Peyer's patch (tissue), 4 donors: ENCODE measurements at regions not wholly inside any gene's neighbourhood (a gene's known extent, or its start where the extent isn't known, plus 50 kb on each side); places are given as distances from the start of the nearest gene placed in this dataset.

Experiments used
- CTCF ChIP-seq, 6 experiments: fragments of 450-650 bp in 4 of 6; fragments of 200-600 bp in 2 of 6; sonication (generic) in 1 of 6; IDR thresholded peaks; one replicate each; pipeline ENCODE4 v1.5.1; 2017 to 2019; ENCODE audit warnings: antibody characterized with exemption in 6 of 6, mild to moderate bottlenecking in 3 of 6, moderate library complexity in 1 of 6
- POLR2A ChIP-seq, 2 donors: fragments of 450-650 bp; IDR thresholded peaks; one replicate each; pipeline ENCODE4 v1.5.1; 2017; ENCODE audit warnings: antibody characterized with exemption in 2 of 2, mild to moderate bottlenecking in 2 of 2, moderate library complexity in 2 of 2

- no peak for TF ChIP-seq CTCF (IDR thresholded peaks at IDR 0.05)
- TF ChIP-seq POLR2A (IDR thresholded peaks at IDR 0.05): no peak
Observed at GRCh38 chr7:11960621-11961020, 128.6 kb upstream of the THSD7A start.
